LHCN-M2 (cell line): ENCODE measurements at regions not wholly inside any gene's neighbourhood (a gene's known extent, or its start where the extent isn't known, plus 50 kb on each side); places are given as distances from the start of the nearest gene placed in this dataset.
A peak's percentile ranks its signal among the peaks of the same experiment; 100 is the strongest.

Experiments
- DNase-seq: peaks from one replicate; pipeline ENCODE4 v3.0.0-alpha.2; 2012; ENCODE audit warnings: low read depth

DNA sequence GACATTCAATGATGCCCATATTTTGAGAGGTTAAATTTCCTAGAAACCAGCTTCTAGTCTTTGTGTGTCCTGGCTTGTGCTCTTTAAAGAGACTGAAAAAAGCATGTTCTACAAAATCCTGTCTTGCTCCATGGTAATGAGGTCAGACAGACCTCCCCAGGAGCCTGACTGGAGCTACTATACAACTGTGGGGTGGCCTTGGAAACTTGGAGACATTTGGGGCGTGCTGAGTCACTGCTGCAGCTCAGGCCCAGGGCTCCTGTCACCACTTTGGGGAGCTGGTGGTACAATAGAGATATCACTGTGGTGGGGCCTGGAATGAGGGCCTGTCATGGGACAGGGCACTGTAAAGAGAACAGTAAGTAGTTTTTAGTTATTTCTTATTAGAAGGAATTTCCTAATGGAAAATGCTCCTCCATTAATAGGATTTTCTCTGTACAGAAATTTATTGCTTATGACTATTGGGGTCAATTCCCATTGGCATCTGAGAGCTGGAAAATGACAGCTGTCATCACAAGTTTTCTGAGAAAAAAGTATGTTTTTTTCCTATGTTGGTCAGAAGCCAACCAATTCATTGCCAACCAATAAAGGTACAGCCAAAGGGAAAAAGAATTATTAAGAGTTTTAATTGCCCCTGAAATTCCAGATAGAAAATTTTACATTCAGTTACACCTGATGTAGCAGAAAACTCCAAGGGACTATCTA, 207.4 kb upstream of the JADE1 start:
- DNase-seq, result peak; percentile 66

DNA sequence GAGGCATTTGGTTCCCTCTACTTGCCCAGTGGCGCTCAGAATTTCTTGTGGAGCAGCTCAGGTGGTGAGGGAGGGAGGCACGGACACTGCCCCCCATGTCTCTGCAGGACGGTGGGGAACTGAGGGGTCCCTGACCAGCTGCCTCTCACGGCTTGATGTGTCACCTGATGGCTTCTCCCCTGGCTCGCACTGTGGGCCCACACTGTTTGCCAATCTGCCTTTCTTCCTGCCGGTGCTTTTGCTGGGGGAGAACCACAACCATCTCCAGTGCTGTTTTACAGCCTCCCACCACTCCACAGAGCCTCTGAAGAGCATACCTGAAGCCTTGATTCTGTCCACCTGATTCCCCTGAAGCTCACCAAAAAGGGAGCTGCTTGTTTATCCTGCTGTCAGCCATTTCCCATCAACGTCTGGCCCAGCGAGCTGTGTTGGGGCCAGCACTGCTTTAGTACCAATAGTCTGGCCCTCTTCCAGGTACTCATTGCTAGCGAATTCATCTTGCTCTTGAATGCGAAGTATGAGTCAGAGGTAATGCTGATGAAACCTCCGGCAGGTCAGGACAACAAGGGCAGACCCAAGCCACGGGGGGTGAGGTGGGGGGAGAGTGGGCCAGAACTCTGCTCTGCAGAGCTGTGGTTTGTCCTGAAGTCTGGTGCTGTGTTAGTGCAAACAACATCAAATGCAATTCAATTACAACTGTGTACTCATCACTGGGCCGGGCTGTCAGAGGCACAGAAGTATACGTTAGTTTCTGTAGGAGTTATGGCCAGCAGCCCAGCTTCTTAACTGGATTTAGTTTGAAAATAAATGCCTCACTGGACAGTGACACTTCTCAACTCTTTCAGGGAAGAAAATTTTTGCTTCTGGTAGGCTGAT, 208.3 kb upstream of the JADE1 start:
- peak; percentile 97 for DNase-seq

DNA sequence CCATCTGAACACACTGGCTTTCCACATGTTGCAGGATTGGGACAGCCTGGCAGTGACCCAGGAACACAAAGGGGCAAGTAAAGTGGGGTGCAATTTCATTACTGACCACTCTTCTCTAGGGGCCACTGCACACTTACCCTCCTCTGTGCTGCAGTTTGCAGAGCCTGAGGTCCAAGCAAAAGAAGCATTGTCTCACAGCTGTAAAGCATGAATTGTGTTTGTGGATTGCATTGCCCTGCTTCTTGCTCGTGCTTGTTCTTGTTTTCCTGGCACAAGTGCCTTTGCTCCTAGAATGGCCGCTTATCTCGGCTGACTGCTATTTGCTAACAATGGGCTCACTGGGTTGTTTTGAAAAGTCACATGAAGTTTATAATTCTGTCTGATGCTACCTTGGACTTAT, 209.1 kb upstream of the JADE1 start:
- DNase-seq, result peak; percentile 21

DNA sequence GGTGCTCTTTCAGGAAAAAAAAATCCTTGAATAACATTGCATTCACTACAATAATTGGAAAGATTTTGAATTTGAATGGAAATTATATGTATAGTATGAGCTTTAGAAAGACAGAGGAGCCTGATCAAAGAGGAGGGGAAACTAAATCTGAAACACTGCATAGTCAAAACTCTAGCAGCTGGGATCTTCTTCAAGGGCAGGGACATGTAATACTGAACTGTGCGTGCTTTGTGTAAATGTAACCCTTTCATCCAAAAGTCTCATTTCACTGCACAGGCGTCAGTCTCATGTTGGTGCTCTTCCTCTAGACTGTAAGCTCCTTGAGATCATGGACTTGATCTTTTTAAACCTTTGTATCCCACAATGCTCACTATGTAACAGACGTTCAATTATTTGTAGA, 212.0 kb upstream of the JADE1 start:
- no peak for DNase-seq

GRCh38 chr4:128596853-128597252, 212.6 kb upstream of the JADE1 start:
- no peak for DNase-seq

- DNase-seq, result no peak
These were observed 213.4 kb upstream of the JADE1 start for GRCh38 chr4:128596115-128596514.

GRCh38 chr4:128591482-128591881, 218.0 kb upstream of the JADE1 start:
- no peak for DNase-seq

DNA sequence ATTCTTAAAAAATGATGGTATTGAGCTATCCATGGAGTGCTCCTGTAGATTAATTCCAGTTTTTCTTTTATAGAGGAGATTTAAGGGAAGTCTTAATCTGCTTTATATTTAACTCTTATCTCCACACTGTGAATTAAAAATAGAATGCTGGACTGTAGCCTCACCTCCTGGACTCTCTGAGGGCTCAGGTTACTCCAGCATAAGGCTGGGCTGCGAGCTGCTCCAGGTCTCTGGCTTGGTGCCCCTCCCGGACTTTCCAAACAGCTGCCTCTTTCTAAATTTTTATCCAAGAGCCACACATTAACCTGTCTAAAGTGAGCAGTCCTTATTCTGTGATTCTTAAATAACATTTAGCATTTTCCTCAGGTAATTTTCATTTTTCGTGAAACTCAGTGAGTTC, 218.7 kb upstream of the JADE1 start:
- no peak for DNase-seq

- DNase-seq, result no peak
These were observed 219.3 kb upstream of the JADE1 start for GRCh38 chr4:128590034-128590740.

GRCh38 chr4:128589384-128589965, 220.0 kb upstream of the JADE1 start:
- DNase-seq, result no peak

GRCh38 chr4:128587382-128587781, 222.1 kb upstream of the JADE1 start:
- no peak for DNase-seq

GRCh38 chr4:128583753-128584712, 225.5 kb upstream of the JADE1 start:
- DNase-seq, result peak; percentile 85

DNA sequence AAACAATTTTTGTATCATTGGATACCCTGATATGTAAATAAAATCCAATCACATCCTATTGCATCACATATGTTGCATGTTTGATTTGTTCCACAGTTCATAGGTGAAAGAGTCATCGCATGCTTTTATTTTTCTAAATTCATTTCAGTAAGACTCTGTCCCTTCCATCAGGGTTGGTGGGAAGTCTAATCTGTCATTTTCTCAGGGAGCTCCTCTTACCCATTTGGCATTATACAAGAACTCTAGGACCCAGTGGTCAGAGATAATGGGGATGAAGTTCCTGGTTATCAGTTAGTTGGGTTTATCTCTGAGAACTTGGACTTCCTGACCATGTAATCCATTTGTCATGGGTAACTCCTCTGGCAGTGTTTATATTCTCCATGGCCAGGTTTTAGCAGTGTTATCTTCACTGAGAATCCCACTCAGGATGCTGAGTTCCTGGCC, 227.1 kb upstream of the JADE1 start:
- DNase-seq, result no peak

DNA sequence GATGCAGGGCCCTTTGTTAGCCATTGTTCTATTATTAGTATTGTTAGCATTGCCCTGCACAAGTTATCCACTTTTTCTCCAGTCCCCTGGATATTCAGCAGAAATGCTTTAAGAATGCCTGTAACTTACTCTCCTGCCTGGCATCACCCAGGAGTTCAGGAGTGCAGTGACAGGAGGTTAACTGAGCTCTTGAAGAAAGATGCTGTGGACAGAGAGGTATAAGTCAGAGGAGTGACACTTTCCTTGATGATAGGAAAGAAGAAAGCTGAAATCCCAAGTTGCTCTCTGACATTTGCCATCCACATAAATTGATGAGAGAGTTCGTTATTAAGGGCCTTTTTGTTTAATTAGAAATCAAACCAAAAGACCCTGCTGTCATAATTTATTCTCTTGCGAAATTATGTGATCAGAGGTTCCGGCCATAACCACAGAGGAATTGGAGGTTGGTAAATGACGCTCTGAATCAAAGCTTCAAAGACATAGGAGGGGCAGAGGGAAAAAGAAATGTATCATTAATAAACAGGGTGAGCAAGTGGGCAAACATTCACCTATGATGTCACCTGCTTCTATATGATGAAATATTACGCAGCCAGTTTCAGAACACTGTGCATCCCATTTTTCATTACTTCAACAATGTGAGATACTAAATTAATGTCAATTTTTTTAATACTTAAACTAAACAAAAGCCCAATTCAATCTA, 230.2 kb upstream of the JADE1 start:
- no peak for DNase-seq

- DNase-seq, result peak; percentile 77
These were observed 234.8 kb upstream of the JADE1 start for GRCh38 chr4:128574706-128575105.

GRCh38 chr4:128573781-128574508, 235.6 kb upstream of the JADE1 start:
- peak; percentile 85 for DNase-seq

DNA sequence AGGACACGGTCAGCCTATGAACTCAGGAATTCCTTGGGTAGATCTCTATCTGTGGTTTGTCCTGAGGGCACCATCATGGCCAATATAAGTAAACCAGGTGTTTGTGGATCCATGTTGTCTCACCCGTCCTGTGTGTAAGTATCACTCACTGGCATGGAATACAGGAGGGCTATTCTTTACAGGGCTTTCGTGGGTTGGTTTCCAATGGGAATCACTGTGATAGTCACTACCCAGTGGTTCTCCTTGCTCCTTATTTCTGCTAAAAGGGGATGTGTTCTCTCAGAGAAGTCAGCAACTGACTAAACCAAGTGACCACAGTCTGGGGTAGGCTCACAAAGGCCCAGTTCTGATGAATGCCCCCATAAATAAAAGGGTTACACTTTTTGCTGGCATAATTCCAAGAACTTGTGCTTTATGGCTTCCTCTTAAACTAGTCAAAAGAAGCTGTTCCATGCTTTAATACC, 236.7 kb upstream of the JADE1 start:
- DNase-seq, result no peak

DNA sequence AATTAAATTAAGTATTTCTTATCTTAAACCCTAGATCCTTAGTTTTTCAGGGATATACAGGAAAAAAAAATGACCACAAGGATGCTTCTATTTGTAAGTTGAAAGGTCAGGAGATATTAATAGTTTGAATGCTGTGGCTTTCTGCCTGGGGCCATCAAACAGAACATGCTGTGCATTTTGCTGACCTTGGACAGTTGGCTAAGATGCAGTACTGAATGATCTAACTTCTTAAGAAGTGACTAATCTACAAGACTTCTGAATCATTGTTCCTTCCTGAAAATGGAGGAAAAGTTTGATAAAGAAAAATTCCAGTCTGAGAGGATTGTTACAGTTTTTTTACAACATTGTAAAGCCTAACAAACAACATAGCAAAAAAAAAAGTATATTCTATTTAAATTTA, 237.8 kb upstream of the JADE1 start:
- peak; percentile 96 for DNase-seq

GRCh38 chr4:128570387-128570975, 239.0 kb upstream of the JADE1 start:
- DNase-seq, result peak; percentile 58
